H9 (cell line): ENCODE measurements at regions not wholly inside any gene's neighbourhood (a gene's known extent, or its start where the extent isn't known, plus 50 kb on each side); places are given as distances from the start of the nearest gene placed in this dataset.

ENCODE experiments used
- DNase-seq: peaks from one replicate; pipeline ENCODE4 v3.0.0-alpha.2; 2017
- H2AFZ ChIP-seq: one replicate; pipeline ENCODE4 v1.6.1; 2013; ENCODE audit warnings: mild to moderate bottlenecking, low read length, control low read depth, moderate library complexity
- H2AK5ac ChIP-seq: 2 replicates; pipeline ENCODE4 v1.6.1; 2013; ENCODE audit warnings: low read length, control low read depth, mixed read lengths; ENCODE audit not compliant: insufficient read length
- H2BK120ac ChIP-seq: one replicate; pipeline ENCODE4 v1.6.1; 2013; ENCODE audit warnings: low read depth, mild to moderate bottlenecking, low read length, control low read depth, inconsistent platforms; ENCODE audit not compliant: poor library complexity, severe bottlenecking
- H2BK12ac ChIP-seq: 2 replicates; pipeline ENCODE4 v1.6.1; 2013; ENCODE audit warnings: low read length, control low read depth, mixed read lengths, low read depth; ENCODE audit not compliant: insufficient read length
- H2BK15ac ChIP-seq: 2 replicates; pipeline ENCODE4 v1.6.1; 2013; ENCODE audit warnings: low read depth, low read length, control low read depth
- H2BK20ac ChIP-seq: one replicate; pipeline ENCODE4 v1.6.1; 2013; ENCODE audit warnings: low read depth, mild to moderate bottlenecking, low read length, control low read depth, inconsistent platforms; ENCODE audit not compliant: poor library complexity, severe bottlenecking
- H2BK5ac ChIP-seq: 2 replicates; pipeline ENCODE4 v1.6.1; 2013; ENCODE audit warnings: low read length, control low read depth, mixed read lengths; ENCODE audit not compliant: insufficient read length
- H3K14ac ChIP-seq: 2 replicates; pipeline ENCODE4 v1.6.1; 2013; ENCODE audit warnings: low read length, control low read depth; ENCODE audit not compliant: insufficient read depth
- H3K18ac ChIP-seq: 2 replicates; pipeline ENCODE4 v1.6.1; 2013; ENCODE audit warnings: low read depth, mild to moderate bottlenecking, mixed read lengths, low read length, control low read depth; ENCODE audit not compliant: insufficient read length
- H3K23ac ChIP-seq: 2 replicates; pipeline ENCODE4 v1.6.1; 2013; ENCODE audit warnings: low read length, control low read depth, mixed read lengths, low read depth; ENCODE audit not compliant: insufficient read length
- H3K23me2 ChIP-seq: 2 replicates; pipeline ENCODE4 v1.6.1; 2013; ENCODE audit warnings: low read depth, mild to moderate bottlenecking, mixed read lengths, low read length, control low read depth; ENCODE audit not compliant: insufficient read length, poor library complexity, severe bottlenecking
- H3K27ac ChIP-seq: 2 replicates; pipeline ENCODE4 v1.5.1; 2013; ENCODE audit warnings: low read length, control low read depth, mixed read lengths, low read depth; ENCODE audit not compliant: insufficient read length
- H3K27me3 ChIP-seq: 2 replicates; pipeline ENCODE4 v1.6.1; 2013; ENCODE audit warnings: low read length, control low read depth, inconsistent platforms; ENCODE audit not compliant: insufficient read depth
- H3K4ac ChIP-seq: 2 replicates; pipeline ENCODE4 v1.6.1; 2013; ENCODE audit warnings: low read depth, mild to moderate bottlenecking, control low read depth, inconsistent platforms, low read length, moderate library complexity
- H3K4me1 ChIP-seq: 2 replicates; pipeline ENCODE4 v1.6.1; 2013; ENCODE audit warnings: low read length, control low read depth, inconsistent platforms; ENCODE audit not compliant: insufficient read depth
- H3K4me2 ChIP-seq: 2 replicates; pipeline ENCODE4 v1.6.1; 2013; ENCODE audit warnings: low read length, control low read depth, mixed read lengths; ENCODE audit not compliant: insufficient read length, insufficient read depth
- H3K56ac ChIP-seq: 2 replicates; pipeline ENCODE4 v1.6.1; 2013; ENCODE audit warnings: low read depth, mild to moderate bottlenecking, mixed read lengths, low read length, control low read depth; ENCODE audit not compliant: insufficient read length
- H3K79me1 ChIP-seq: 2 replicates; pipeline ENCODE4 v1.6.1; 2013; ENCODE audit warnings: low read depth, mild to moderate bottlenecking, moderate library complexity, low read length, control low read depth, inconsistent platforms; ENCODE audit not compliant: insufficient read depth, poor library complexity, severe bottlenecking
- H3K79me2 ChIP-seq: 2 replicates; pipeline ENCODE4 v1.6.1; 2013; ENCODE audit warnings: low read length, control low read depth, inconsistent platforms; ENCODE audit not compliant: insufficient read depth
- H3K9ac ChIP-seq: 2 replicates; pipeline ENCODE4 v1.6.1; 2013; ENCODE audit warnings: low read length, control low read depth, mixed read lengths; ENCODE audit not compliant: insufficient read length; ENCODE audit errors: extremely low read depth
- H3K9me3 ChIP-seq: one replicate; pipeline ENCODE4 v1.6.1; 2013; ENCODE audit warnings: low read depth, low read length, inconsistent platforms; ENCODE audit not compliant: control insufficient read depth
- H3T11ph ChIP-seq: one replicate; pipeline ENCODE4 v1.6.1; 2013; ENCODE audit warnings: mild to moderate bottlenecking, low read length, control low read depth, inconsistent platforms
- H4K20me1 ChIP-seq: one replicate; pipeline ENCODE4 v1.6.1; 2013; ENCODE audit not compliant: control insufficient read depth, insufficient read length, insufficient read depth
- H4K5ac ChIP-seq: 2 replicates; pipeline ENCODE4 v1.6.1; 2013; ENCODE audit warnings: low read depth, mild to moderate bottlenecking, mixed read lengths, low read length, control low read depth; ENCODE audit not compliant: insufficient read length
- H4K8ac ChIP-seq: replicated peaks from 2 replicates; pipeline ENCODE4 v1.6.1; 2013; ENCODE audit warnings: low read length, control low read depth, mixed read lengths, low read depth; ENCODE audit not compliant: insufficient read length
- H4K91ac ChIP-seq: 2 replicates; pipeline ENCODE4 v1.6.1; 2013; ENCODE audit warnings: low read depth, mild to moderate bottlenecking, moderate library complexity, mixed read lengths, low read length, control low read depth; ENCODE audit not compliant: insufficient read length
- H3K27ac Mint-ChIP-seq, 3 experiments: 2 replicates in 2 of 3; 3 replicates in 1 of 3; pipeline ENCODE4 v1.8.0; 2020 to 2021; ENCODE audit warnings: mixed read lengths in 3 of 3, mild to moderate bottlenecking in 1 of 3, moderate library complexity in 1 of 3
- H3K27me3 Mint-ChIP-seq: 2 replicates; pipeline ENCODE4 v1.8.0; 2021; ENCODE audit warnings: low read depth, mild to moderate bottlenecking, moderate library complexity, mixed read lengths
- H3K36me3 Mint-ChIP-seq, 3 experiments: 2 replicates in 2 of 3; 3 replicates in 1 of 3; pipeline ENCODE4 v1.8.0; 2020 to 2021; ENCODE audit warnings: low read depth in 3 of 3, mixed read lengths in 3 of 3; ENCODE audit not compliant: insufficient read depth in 1 of 3
- H3K4me1 Mint-ChIP-seq, 2 experiments: 2 replicates each; pipeline ENCODE4 v1.8.0; 2020; ENCODE audit warnings: mixed read lengths in 2 of 2
- H3K4me3 Mint-ChIP-seq, 2 experiments: 2 replicates in 1 of 2; 3 replicates in 1 of 2; pipeline ENCODE4 v1.8.0; 2020 to 2021; ENCODE audit warnings: mild to moderate bottlenecking in 2 of 2, mixed read lengths in 2 of 2, moderate library complexity in 1 of 2
- H3K9me3 Mint-ChIP-seq, 2 experiments: 2 replicates in 1 of 2; 3 replicates in 1 of 2; pipeline ENCODE4 v1.8.0; 2020; ENCODE audit warnings: mild to moderate bottlenecking in 2 of 2, mixed read lengths in 2 of 2, moderate library complexity in 1 of 2
- WGBS: extraction: QIAGEN DNeasy Blood & Tissue Kit; methylation state at CpG from one replicate; pipeline ENCODE4 v1.1.7; 2013; ENCODE audit warnings: missing lambda C conversion rate, low lambda C conversion rate, mixed read lengths; ENCODE audit not compliant: insufficient read length; ENCODE audit errors: extremely low coverage; 5-methylcytosine and 5-hydroxymethylcytosine counted together
- TF ChIP-seq, protein P1 (sequence below): fragments of 200-600 bp; sonication (generic); conservative IDR thresholded peaks from 3 replicates; pipeline ENCODE4 v1.8.0; 2021; ENCODE audit warnings: antibody characterized with exemption, mild to moderate bottlenecking

DNA sequence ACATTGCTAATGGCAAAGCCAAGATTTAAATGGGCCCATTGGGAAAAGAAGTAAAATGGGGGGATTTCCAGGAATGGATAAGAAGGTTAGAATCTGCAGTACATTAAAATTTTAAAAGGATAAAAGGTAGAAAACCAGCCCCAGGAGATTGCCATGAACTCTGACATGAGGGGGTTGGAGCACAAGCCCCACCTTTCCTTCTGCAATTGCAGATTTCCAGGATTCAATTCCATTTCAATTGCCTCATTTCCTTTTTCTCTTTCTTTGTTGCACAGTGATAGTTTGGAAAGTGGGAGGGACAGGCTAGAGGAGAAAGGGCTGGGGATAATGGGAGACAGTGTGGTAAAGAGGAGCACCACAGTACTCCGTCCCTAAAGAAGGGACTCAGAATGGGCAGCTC lies 238.5 kb upstream of the RAB4A start:
- Histone ChIP-seq H2BK12ac (no peak overlapping the region), H3K4me1 (peaks cover 7% of the 10 kb centered on the region), H3K79me1 (no peaks in the 10 kb centered on the region), H3K56ac (no peak overlapping the region), H4K8ac (no peak overlapping the region), H3K18ac (no peak overlapping the region), H2BK120ac (no peak overlapping the region), H3K27ac (no peak overlapping the region), H4K91ac (no peak overlapping the region), H3K23ac (no peak overlapping the region), H2AK5ac (no peak overlapping the region), H3K4ac (no peak overlapping the region), H2BK20ac (no peak overlapping the region), H4K20me1 (no peaks in the 10 kb centered on the region), H3K27me3 (no peaks in the 10 kb centered on the region), H3K9me3 (no peaks in the 10 kb centered on the region), H3K14ac (no peak overlapping the region), H4K5ac (no peak overlapping the region), H3K4me2 (no peak overlapping the region), H3K23me2 (no peaks in the 10 kb centered on the region), H3T11ph (no peak overlapping the region), H3K9ac (no peak overlapping the region), H2BK15ac (no peak overlapping the region), H3K79me2 (no peaks in the 10 kb centered on the region), H2BK5ac (no peak overlapping the region), H2AFZ (no peak overlapping the region)
- Mint-ChIP-seq H3K27ac (no peak overlapping the region), H3K9me3 (no peaks in the 10 kb centered on the region), H3K4me1 (peaks cover 48 to 57% of the 10 kb centered on the region in 2 experiments), H3K4me3 (no peak overlapping the region), H3K36me3 (no peaks in the 10 kb centered on the region), H3K27me3 (peaks cover 51% of the 10 kb centered on the region)
- TF ChIP-seq, protein P1, sequence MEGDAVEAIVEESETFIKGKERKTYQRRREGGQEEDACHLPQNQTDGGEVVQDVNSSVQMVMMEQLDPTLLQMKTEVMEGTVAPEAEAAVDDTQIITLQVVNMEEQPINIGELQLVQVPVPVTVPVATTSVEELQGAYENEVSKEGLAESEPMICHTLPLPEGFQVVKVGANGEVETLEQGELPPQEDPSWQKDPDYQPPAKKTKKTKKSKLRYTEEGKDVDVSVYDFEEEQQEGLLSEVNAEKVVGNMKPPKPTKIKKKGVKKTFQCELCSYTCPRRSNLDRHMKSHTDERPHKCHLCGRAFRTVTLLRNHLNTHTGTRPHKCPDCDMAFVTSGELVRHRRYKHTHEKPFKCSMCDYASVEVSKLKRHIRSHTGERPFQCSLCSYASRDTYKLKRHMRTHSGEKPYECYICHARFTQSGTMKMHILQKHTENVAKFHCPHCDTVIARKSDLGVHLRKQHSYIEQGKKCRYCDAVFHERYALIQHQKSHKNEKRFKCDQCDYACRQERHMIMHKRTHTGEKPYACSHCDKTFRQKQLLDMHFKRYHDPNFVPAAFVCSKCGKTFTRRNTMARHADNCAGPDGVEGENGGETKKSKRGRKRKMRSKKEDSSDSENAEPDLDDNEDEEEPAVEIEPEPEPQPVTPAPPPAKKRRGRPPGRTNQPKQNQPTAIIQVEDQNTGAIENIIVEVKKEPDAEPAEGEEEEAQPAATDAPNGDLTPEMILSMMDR, result no peak
- DNase-seq, result no peak
- WGBS, result no CpG with 5 or more reads among the region's 1 CpG
